Kidney (tissue), 13 donors: ENCODE measurements at regions not wholly inside any gene's neighbourhood (a gene's known extent, or its start where the extent isn't known, plus 50 kb on each side); places are given as distances from the start of the nearest gene placed in this dataset.

Experiments
- DNase-seq, 5 donors: peaks; one replicate each; pipeline ENCODE4 v3.0.0-alpha.2; 2013 to 2020
- FAIRE-seq: peaks from 2 replicates; lab custom pipeline; 2012; peaks lifted over from hg19 to GRCh38; lab: Jason Lieb, UNC
- H3K27ac ChIP-seq, 2 donors: one replicate each; pipeline ENCODE4 v1.7.0; 2013; ENCODE audit warnings: low read depth in 2 of 2, low read length in 2 of 2, inconsistent platforms in 1 of 2
- H3K27me3 ChIP-seq: one replicate; pipeline ENCODE4 v1.7.1; 2013; ENCODE audit warnings: low read length, inconsistent platforms; ENCODE audit not compliant: control insufficient read depth, insufficient read depth
- H3K36me3 ChIP-seq, 3 donors: one replicate each; pipeline versions ENCODE4 v1.7.0 to v1.7.1; 2013; ENCODE audit warnings: low read length in 3 of 3, control low read depth in 1 of 3, inconsistent platforms in 1 of 3; ENCODE audit not compliant: insufficient read depth in 3 of 3, control insufficient read depth in 2 of 3
- H3K4me1 ChIP-seq, 3 donors: one replicate each; pipeline versions ENCODE4 v1.7.0 to v1.7.1; 2013; ENCODE audit warnings: low read length in 3 of 3, inconsistent platforms in 1 of 3, low read depth in 1 of 3; ENCODE audit not compliant: control insufficient read depth in 2 of 3, insufficient read depth in 2 of 3
- H3K4me3 ChIP-seq, 3 donors: one replicate each; pipeline versions ENCODE4 v1.7.0 to v1.8.1; 2013; ENCODE audit warnings: low read length in 3 of 3, control low read depth in 1 of 3, inconsistent platforms in 1 of 3
- H3K9ac ChIP-seq, 3 donors: one replicate each; pipeline versions ENCODE4 v1.7.0 to v1.7.1; 2013; ENCODE audit warnings: low read length in 3 of 3, control low read depth in 1 of 3, inconsistent platforms in 1 of 3
- H3K9me3 ChIP-seq, 3 donors: one replicate each; pipeline versions ENCODE4 v1.7.0 to v1.7.1; 2013; ENCODE audit warnings: low read length in 3 of 3, control low read depth in 1 of 3, inconsistent platforms in 1 of 3; ENCODE audit not compliant: control insufficient read depth in 2 of 3, insufficient read depth in 1 of 3
- CTCF ChIP-seq: IDR thresholded peaks from 3 replicates; pipeline ENCODE4 v1.5.1; 2012; ENCODE audit warnings: mild to moderate bottlenecking, moderate library complexity, borderline replicate concordance; ENCODE audit not compliant: insufficient read depth; ENCODE audit errors: extremely low read depth
- intact Hi-C: fragments of 100-400 bp; cut with DNase I; formaldehyde crosslinking; loops from one replicate; pipeline ENCODE4 v1.11.1; 2022
- donor health status: control.
- donor health status: control.
- donor health status: control.
- donor health status: control.
- donor health status: control.
- donor health status: DM: yes; HTN: yes; CAD: no.
- donor health status: Normal renal cell carcinoma (clear cell type).

- Histone ChIP-seq H3K9me3 (no peaks in the 10 kb centered on the region), H3K9ac (no peak overlapping the region), H3K36me3 (no peaks in the 10 kb centered on the region), H3K27ac (no peak overlapping the region), H3K4me1 (no peaks in the 10 kb centered on the region), H3K27me3 (no peaks in the 10 kb centered on the region), H3K4me3 (no peak overlapping the region)
- FAIRE-seq: no peak
- no peak for TF ChIP-seq CTCF
- intact Hi-C loops: no loop called here
- no peak for DNase-seq
These were observed 64.9 kb upstream of the NSMCE3 start for GRCh38 chr15:29334544-29334943.

DNA sequence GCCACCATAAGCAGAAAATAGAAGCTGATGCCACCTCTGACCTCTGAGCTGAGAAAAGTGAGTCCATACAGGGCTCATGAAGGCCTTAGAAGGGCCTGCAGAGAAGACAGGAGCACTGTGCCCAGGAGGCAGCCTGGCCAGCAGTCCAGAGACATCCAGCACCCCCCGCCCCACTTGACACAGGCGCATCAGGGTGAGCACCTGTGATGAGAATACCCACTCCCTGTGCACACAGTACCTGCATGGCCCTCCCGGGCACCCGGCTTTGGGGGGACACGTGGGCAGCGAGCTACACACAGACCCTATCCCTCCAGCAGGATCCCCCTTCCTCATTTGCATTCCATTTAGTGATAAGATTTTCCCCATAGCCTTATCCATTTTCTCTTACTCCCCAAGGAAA lies 63.6 kb upstream of the NSMCE3 start:
- Histone ChIP-seq H3K27ac (no peak overlapping the region), H3K9ac (no peak overlapping the region), H3K36me3 (no peaks in the 10 kb centered on the region), H3K4me3 (no peak overlapping the region), H3K9me3 (no peaks in the 10 kb centered on the region), H3K4me1 (no peaks in the 10 kb centered on the region), H3K27me3 (no peaks in the 10 kb centered on the region)
- DNase-seq: no peak
- intact Hi-C loops: no loop called here
- FAIRE-seq: no peak
- TF ChIP-seq CTCF: no peak

- Histone ChIP-seq H3K9ac (no peak overlapping the region), H3K4me1 (no peaks in the 10 kb centered on the region), H3K27ac (no peak overlapping the region), H3K27me3 (no peaks in the 10 kb centered on the region), H3K9me3 (no peaks in the 10 kb centered on the region), H3K4me3 (no peak overlapping the region), H3K36me3 (no peaks in the 10 kb centered on the region)
- intact Hi-C loops: no loop called here
- TF ChIP-seq CTCF: no peak
- DNase-seq: no peak
- no peak for FAIRE-seq
These were observed 62.0 kb upstream of the NSMCE3 start for GRCh38 chr15:29331669-29332068.

DNA sequence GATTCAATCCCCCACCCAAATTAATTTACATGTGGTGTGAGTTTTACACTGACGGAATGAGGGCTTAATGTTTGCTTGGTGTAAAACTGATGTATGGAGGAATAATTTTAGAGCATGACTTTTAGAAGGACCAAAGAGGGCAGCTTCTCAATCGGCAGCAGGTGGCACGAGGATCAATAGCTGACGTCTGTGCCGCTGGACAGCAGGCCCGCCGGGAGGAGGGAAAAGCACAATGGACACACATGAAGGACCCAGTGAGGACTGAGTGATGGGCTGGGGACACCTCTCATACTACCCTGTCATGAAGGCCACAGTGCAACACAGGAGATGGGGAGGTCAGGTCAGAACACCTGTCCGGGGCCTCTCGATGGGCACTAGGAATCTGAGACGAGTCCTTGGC lies 61.4 kb upstream of the NSMCE3 start:
- no peak for TF ChIP-seq CTCF
- no peak overlapping the region for H3K9ac ChIP-seq
- intact Hi-C loops: no loop called here

More for the DNA sequence above, 61.4 kb upstream of the NSMCE3 start:
- Histone ChIP-seq H3K4me3 (no peak overlapping the region), H3K27ac (no peak overlapping the region), H3K27me3 (no peaks in the 10 kb centered on the region), H3K4me1 (no peaks in the 10 kb centered on the region), H3K36me3 (no peaks in the 10 kb centered on the region), H3K9me3 (no peaks in the 10 kb centered on the region)
- DNase-seq (no peak), FAIRE-seq (no peak)
